MM.1S (cell line): ENCODE measurements at regions not wholly inside any gene's neighbourhood (a gene's known extent, or its start where the extent isn't known, plus 50 kb on each side); places are given as distances from the start of the nearest gene placed in this dataset.

Experiments used
- DNase-seq: peaks from one replicate; pipeline ENCODE4 v3.0.0-alpha.2; 2015
- H2AFZ ChIP-seq: fragments of 300-600 bp; sonication (generic); 2 replicates; pipeline ENCODE4 v1.6.0; 2016; ENCODE audit warnings: antibody characterized with exemption, low read length
- H3F3A ChIP-seq: fragments of 300-600 bp; sonication (generic); 2 replicates; pipeline ENCODE4 v1.6.1; 2016; ENCODE audit warnings: mild to moderate bottlenecking, antibody characterized with exemption, low read length, moderate library complexity, mixed read lengths; ENCODE audit not compliant: insufficient read depth
- H3K27ac ChIP-seq: fragments of 300-600 bp; sonication (generic); 2 replicates; pipeline ENCODE4 v1.5.1; 2016; ENCODE audit warnings: mild to moderate bottlenecking, low read length
- H3K27me3 ChIP-seq: fragments of 300-600 bp; sonication (generic); replicated peaks from 2 replicates; pipeline ENCODE4 v1.6.0; 2016; ENCODE audit warnings: low read length; ENCODE audit not compliant: insufficient read depth
- H3K36me3 ChIP-seq: fragments of 300-600 bp; sonication (generic); replicated peaks from 2 replicates; pipeline ENCODE4 v1.6.1; 2016; ENCODE audit warnings: mild to moderate bottlenecking, low read length, mixed read lengths; ENCODE audit not compliant: insufficient read depth
- H3K4me1 ChIP-seq: fragments of 300-600 bp; sonication (generic); 2 replicates; pipeline ENCODE4 v1.6.1; 2016; ENCODE audit warnings: low read length, mixed read lengths
- H3K4me2 ChIP-seq: fragments of 300-600 bp; sonication (generic); 2 replicates; pipeline ENCODE4 v1.6.0; 2016; ENCODE audit warnings: low read depth, low read length
- H3K4me3 ChIP-seq: fragments of 300-600 bp; sonication (generic); 2 replicates; pipeline ENCODE4 v1.5.1; 2016; ENCODE audit warnings: low read length, mixed read lengths
- H3K79me2 ChIP-seq: fragments of 300-600 bp; sonication (generic); 2 replicates; pipeline ENCODE4 v1.6.1; 2016; ENCODE audit warnings: mixed run types, low read length, mixed read lengths
- H3K9ac ChIP-seq: fragments of 300-600 bp; sonication (generic); 2 replicates; pipeline ENCODE4 v1.6.1; 2016; ENCODE audit warnings: low read length, mixed read lengths
- H3K9me2 ChIP-seq: fragments of 300-600 bp; sonication (generic); replicated peaks from 2 replicates; pipeline ENCODE4 v1.6.1; 2016; ENCODE audit warnings: mild to moderate bottlenecking, low read length, mixed read lengths; ENCODE audit not compliant: insufficient read depth
- H3K9me3 ChIP-seq: fragments of 300-600 bp; sonication (generic); replicated peaks from 2 replicates; pipeline ENCODE4 v1.6.1; 2016; ENCODE audit warnings: mild to moderate bottlenecking, low read length, mixed read lengths; ENCODE audit not compliant: insufficient read depth
- H4K20me1 ChIP-seq: fragments of 300-600 bp; sonication (generic); 2 replicates; pipeline ENCODE4 v1.6.1; 2016; ENCODE audit warnings: mild to moderate bottlenecking, low read length, moderate library complexity, mixed read lengths; ENCODE audit not compliant: insufficient read depth
- EZH2 ChIP-seq: fragments of 300-600 bp; sonication (generic); optimal IDR thresholded peaks from 2 replicates; pipeline ENCODE3; 2017; ENCODE audit warnings: low read depth, mild to moderate bottlenecking, antibody characterized with exemption, low read length, mixed read lengths
- EZH2phosphoT487 ChIP-seq: fragments of 300-600 bp; sonication (generic); IDR thresholded peaks from 2 replicates; pipeline ENCODE4 v1.6.1; 2018; ENCODE audit warnings: antibody characterized with exemption, low read length
- TF ChIP-seq, protein P1 (sequence below): fragments of 300-600 bp; sonication (generic); IDR thresholded peaks from 2 replicates; pipeline ENCODE4 v1.5.1; 2016; ENCODE audit warnings: antibody characterized with exemption, low read length, mixed read lengths

DNA sequence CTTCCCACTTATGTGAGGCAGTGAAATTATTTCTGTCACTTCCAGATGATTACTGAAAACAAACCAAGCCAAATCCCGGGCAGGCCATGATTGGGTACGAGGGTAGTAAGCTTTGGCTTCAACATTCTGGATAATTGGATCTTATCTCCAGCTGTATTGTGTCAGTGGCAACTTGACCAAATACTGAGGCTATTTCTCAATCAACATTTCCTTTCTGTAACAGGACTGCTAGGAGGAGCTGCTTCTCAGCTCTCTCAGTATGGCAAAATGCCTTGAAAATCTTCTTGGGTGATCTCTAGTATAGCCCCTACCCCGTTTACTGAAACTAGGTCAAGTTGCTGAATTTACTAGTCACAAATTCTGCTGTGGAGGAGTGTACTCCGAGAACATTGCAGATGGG lies 169.3 kb upstream of the FRMPD4 start:
- H3K4me1 ChIP-seq, result no peaks in the 10 kb centered on the region

DNA sequence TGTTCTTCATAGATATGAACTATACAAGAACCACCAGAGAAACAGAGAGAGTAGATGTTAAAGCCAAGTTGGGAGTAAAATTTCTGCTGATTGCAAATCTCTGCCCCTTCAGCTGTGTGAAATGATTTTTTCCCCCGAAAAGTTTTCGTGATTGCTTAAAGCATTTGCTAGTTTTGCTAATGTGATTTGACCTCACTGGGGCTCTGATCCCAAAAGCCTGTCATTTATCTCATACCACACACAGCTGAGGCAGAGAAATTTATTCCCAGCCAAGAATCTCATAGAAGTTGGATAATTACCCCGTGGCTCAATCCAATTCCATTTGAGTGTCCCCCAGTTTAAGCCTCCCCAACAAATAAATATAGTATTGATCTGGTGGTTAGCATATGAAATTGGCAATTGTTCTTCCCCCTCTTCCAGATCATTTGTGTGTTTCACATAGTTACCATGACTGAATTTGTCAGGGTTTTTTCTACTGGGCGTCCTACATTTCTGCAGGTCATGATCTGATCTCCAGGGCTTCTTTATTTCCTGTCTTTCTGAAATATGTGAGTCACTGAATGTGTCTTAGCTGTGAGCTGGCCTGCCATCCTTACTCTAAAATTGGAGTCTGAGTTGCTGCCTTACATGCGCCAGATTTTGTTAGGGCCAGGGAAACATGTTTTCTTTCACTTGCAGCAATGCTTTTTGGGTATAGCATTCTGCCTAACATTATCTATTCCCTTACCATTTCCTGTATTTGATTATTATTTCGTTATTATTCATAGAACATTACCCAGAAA lies 167.5 kb upstream of the FRMPD4 start:
- H2AFZ ChIP-seq, result no peak overlapping the region
- H3K9ac ChIP-seq, result no peak overlapping the region
- no peak overlapping the region for H3K4me2 ChIP-seq
- H3K79me2 ChIP-seq, result no peaks in the 10 kb centered on the region
- no peaks in the 10 kb centered on the region for H3K36me3 ChIP-seq
- H3K27me3 ChIP-seq, result no peaks in the 10 kb centered on the region
- no peaks in the 10 kb centered on the region for H3K4me1 ChIP-seq
- DNase-seq, result no peak
- H3K27ac ChIP-seq, result no peak overlapping the region
- H3K9me3 ChIP-seq, result no peaks in the 10 kb centered on the region
- H3K9me2 ChIP-seq, result no peaks in the 10 kb centered on the region
- H3K4me3 ChIP-seq, result no peak overlapping the region
- H4K20me1 ChIP-seq, result no peaks in the 10 kb centered on the region
- no peaks in the 10 kb centered on the region for H3F3A ChIP-seq
- TF ChIP-seq, protein P1, sequence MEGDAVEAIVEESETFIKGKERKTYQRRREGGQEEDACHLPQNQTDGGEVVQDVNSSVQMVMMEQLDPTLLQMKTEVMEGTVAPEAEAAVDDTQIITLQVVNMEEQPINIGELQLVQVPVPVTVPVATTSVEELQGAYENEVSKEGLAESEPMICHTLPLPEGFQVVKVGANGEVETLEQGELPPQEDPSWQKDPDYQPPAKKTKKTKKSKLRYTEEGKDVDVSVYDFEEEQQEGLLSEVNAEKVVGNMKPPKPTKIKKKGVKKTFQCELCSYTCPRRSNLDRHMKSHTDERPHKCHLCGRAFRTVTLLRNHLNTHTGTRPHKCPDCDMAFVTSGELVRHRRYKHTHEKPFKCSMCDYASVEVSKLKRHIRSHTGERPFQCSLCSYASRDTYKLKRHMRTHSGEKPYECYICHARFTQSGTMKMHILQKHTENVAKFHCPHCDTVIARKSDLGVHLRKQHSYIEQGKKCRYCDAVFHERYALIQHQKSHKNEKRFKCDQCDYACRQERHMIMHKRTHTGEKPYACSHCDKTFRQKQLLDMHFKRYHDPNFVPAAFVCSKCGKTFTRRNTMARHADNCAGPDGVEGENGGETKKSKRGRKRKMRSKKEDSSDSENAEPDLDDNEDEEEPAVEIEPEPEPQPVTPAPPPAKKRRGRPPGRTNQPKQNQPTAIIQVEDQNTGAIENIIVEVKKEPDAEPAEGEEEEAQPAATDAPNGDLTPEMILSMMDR, result no peak
- no peak for TF ChIP-seq EZH2phosphoT487
- TF ChIP-seq EZH2, result no peak

More for the DNA sequence above, 169.3 kb upstream of the FRMPD4 start:
- no peak overlapping the region for H3K4me3 ChIP-seq
- no peaks in the 10 kb centered on the region for H3K27me3 ChIP-seq
- no peaks in the 10 kb centered on the region for H3K36me3 ChIP-seq
- no peak overlapping the region for H2AFZ ChIP-seq
- no peaks in the 10 kb centered on the region for H3K9me2 ChIP-seq
- H3K79me2 ChIP-seq, result no peaks in the 10 kb centered on the region
- TF ChIP-seq EZH2, result no peak
- TF ChIP-seq EZH2phosphoT487, result no peak
- TF ChIP-seq, protein P1, result no peak
- H3K27ac ChIP-seq, result no peak overlapping the region
- no peak overlapping the region for H3K4me2 ChIP-seq
- no peaks in the 10 kb centered on the region for H4K20me1 ChIP-seq
- H3K9me3 ChIP-seq, result no peaks in the 10 kb centered on the region
- no peak for DNase-seq
- no peaks in the 10 kb centered on the region for H3F3A ChIP-seq
- H3K9ac ChIP-seq, result no peak overlapping the region

DNA sequence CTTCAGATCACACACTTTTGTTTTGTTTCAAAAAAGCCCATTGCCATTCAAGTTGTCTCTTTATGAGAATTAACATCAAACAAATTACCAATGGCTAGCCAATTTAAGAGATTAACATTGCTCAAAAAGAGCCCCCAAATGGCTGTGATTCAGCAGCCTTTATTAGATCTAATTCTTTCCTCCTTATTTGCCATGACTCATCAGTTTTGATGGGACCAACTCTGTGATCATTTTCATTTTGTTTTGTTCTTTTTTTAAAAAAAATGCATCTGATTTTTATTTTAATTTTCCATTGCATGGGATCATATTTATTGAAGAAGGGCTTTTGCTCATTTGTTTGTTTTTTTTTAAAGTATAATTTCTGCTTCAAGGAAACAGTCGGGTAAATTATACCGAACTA lies 161.6 kb upstream of the FRMPD4 start:
- no peaks in the 10 kb centered on the region for H3K9me2 ChIP-seq
- no peaks in the 10 kb centered on the region for H4K20me1 ChIP-seq
- TF ChIP-seq EZH2 (no peak), EZH2phosphoT487 (no peak)
- TF ChIP-seq, protein P1, result no peak
- H3K79me2 ChIP-seq, result no peaks in the 10 kb centered on the region
- H2AFZ ChIP-seq, result no peak overlapping the region
- H3K9me3 ChIP-seq, result no peaks in the 10 kb centered on the region
- H3K4me2 ChIP-seq, result no peak overlapping the region
- no peaks in the 10 kb centered on the region for H3K27me3 ChIP-seq
- DNase-seq, result no peak
- no peak overlapping the region for H3K4me3 ChIP-seq
- no peaks in the 10 kb centered on the region for H3K36me3 ChIP-seq
- no peak overlapping the region for H3K27ac ChIP-seq
- H3F3A ChIP-seq, result no peaks in the 10 kb centered on the region
- H3K4me1 ChIP-seq, result no peaks in the 10 kb centered on the region
- H3K9ac ChIP-seq, result no peak overlapping the region
